H1 (cell line): ENCODE measurements at regions not wholly inside any gene's neighbourhood (a gene's known extent, or its start where the extent isn't known, plus 50 kb on each side); places are given as distances from the start of the nearest gene placed in this dataset.

Experiments used
- ATF2 ChIP-seq: IDR thresholded peaks from 2 replicates; pipeline ENCODE4 v1.6.1; 2012; ENCODE audit warnings: low read length, inconsistent platforms
- BRCA1 ChIP-seq: IDR thresholded peaks from 2 replicates; pipeline ENCODE4 v1.6.1; 2012; ENCODE audit warnings: low read depth, low read length, improper control_type of control experiment
- CREB1 ChIP-seq: IDR thresholded peaks from 2 replicates; pipeline ENCODE4 v1.6.1; 2012; ENCODE audit warnings: inconsistent platforms
- CTCF ChIP-seq, 3 experiments: IDR thresholded peaks; 1 replicate in 2 of 3; 2 replicates in 1 of 3; pipeline versions ENCODE4 v1.5.1 to v1.6.1; 2011; ENCODE audit warnings: low read length in 3 of 3, mild to moderate bottlenecking in 3 of 3, inconsistent platforms in 2 of 3, low read depth in 1 of 3, moderate library complexity in 1 of 3; ENCODE audit not compliant: insufficient read depth in 1 of 3; ENCODE audit errors: control extremely low read depth in 1 of 3
- EP300 ChIP-seq, 2 experiments: IDR thresholded peaks; 1 replicate in 1 of 2; 2 replicates in 1 of 2; pipeline ENCODE4 v1.6.1; 2011 to 2012; ENCODE audit warnings: low read depth in 2 of 2, low read length in 2 of 2, mild to moderate bottlenecking in 2 of 2, borderline replicate concordance in 1 of 2, inconsistent platforms in 1 of 2, moderate library complexity in 1 of 2
- EZH2 ChIP-seq: fragments of 200-600 bp; sonication (generic); IDR thresholded peaks from 2 replicates; pipeline ENCODE4 v1.7.1; 2012; ENCODE audit warnings: low read depth, mild to moderate bottlenecking, moderate library complexity, low read length, inconsistent platforms; ENCODE audit not compliant: severe bottlenecking
- POLR2A ChIP-seq, 2 experiments: IDR thresholded peaks; 1 replicate in 1 of 2; 2 replicates in 1 of 2; pipeline ENCODE4 v1.6.1; 2011; ENCODE audit warnings: low read depth in 2 of 2, low read length in 2 of 2, mild to moderate bottlenecking in 2 of 2; ENCODE audit errors: control extremely low read depth in 1 of 2
- POLR2AphosphoS5 ChIP-seq: IDR thresholded peaks from 2 replicates; pipeline ENCODE4 v1.6.1; 2011; ENCODE audit warnings: low read depth, low read length
- SP2 ChIP-seq: IDR thresholded peaks from 2 replicates; pipeline ENCODE4 v1.6.1; 2012; ENCODE audit warnings: mild to moderate bottlenecking, low read length, inconsistent platforms
- TAF1 ChIP-seq: IDR thresholded peaks from 2 replicates; pipeline ENCODE4 v1.6.1; 2011; ENCODE audit warnings: mild to moderate bottlenecking, low read depth, low read length
- TEAD4 ChIP-seq: IDR thresholded peaks from 2 replicates; pipeline ENCODE4 v1.6.1; 2012; ENCODE audit warnings: low read depth, low read length, inconsistent platforms, mixed read lengths
- USF2 ChIP-seq: IDR thresholded peaks from 2 replicates; pipeline ENCODE4 v1.6.1; 2011; ENCODE audit warnings: low read length, improper control_type of control experiment

- TF ChIP-seq CREB1 (no peak), CTCF (IDR thresholded peaks at IDR 0.05; ENCODE audit: control extremely low read depth in 1 of 3, insufficient read depth in 1 of 3, low read depth in 1 of 3, low read length in 3 of 3) (no peak), USF2 (no peak), SP2 (no peak), TEAD4 (no peak), EZH2 (no peak), POLR2A (IDR thresholded peaks at IDR 0.05; ENCODE audit: control extremely low read depth in 1 of 2, low read depth in 2 of 2, low read length in 2 of 2) (no peak), EP300 (IDR thresholded peaks at IDR 0.05; ENCODE audit: borderline replicate concordance in 1 of 2, low read depth in 2 of 2, low read length in 2 of 2) (no peak), BRCA1 (no peak), TAF1 (no peak), POLR2AphosphoS5 (no peak), ATF2 (no peak)
These were observed 604.0 kb upstream of the SLITRK6 start for GRCh38 chr13:86403181-86403580.
